Uterus (tissue), 2 donors: ENCODE measurements at regions not wholly inside any gene's neighbourhood (a gene's known extent, or its start where the extent isn't known, plus 50 kb on each side); places are given as distances from the start of the nearest gene placed in this dataset.

Experiments
- POLR2A ChIP-seq, 2 donors: fragments of 450-650 bp; IDR thresholded peaks; one replicate each; pipeline ENCODE4 v1.6.1; 2016; ENCODE audit warnings: antibody characterized with exemption in 2 of 2, mild to moderate bottlenecking in 1 of 2, moderate library complexity in 1 of 2
- TF ChIP-seq, protein P1 (sequence below), 4 experiments: fragments of 200-600 bp in 2 of 4; fragments of 450-650 bp in 2 of 4; sonication (generic) in 2 of 4; IDR thresholded peaks; one replicate each; pipeline ENCODE4 v1.5.1; 2016 to 2019; ENCODE audit warnings: antibody characterized with exemption in 4 of 4, mild to moderate bottlenecking in 2 of 4, moderate library complexity in 1 of 4

DNA sequence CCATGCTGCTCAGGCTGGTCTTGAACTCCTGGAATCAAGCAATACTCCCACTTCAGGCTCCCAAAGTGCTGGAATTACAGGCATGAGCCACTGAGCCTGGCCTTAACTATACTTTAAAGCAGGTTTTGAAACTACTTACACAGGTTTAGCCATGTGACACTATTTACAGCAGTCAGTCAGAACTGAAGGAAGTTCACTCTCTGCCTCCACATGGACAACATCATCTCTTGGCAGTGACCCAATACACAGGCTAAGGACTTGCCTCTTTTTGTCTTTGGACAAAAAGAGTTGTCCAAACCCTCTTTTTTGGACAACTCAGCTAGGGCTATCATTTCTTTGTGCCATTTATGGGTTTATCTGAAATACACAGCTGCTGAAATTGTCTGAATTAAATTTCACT lies 89.0 kb upstream of the CLDN10 start:
- TF ChIP-seq, protein P1, sequence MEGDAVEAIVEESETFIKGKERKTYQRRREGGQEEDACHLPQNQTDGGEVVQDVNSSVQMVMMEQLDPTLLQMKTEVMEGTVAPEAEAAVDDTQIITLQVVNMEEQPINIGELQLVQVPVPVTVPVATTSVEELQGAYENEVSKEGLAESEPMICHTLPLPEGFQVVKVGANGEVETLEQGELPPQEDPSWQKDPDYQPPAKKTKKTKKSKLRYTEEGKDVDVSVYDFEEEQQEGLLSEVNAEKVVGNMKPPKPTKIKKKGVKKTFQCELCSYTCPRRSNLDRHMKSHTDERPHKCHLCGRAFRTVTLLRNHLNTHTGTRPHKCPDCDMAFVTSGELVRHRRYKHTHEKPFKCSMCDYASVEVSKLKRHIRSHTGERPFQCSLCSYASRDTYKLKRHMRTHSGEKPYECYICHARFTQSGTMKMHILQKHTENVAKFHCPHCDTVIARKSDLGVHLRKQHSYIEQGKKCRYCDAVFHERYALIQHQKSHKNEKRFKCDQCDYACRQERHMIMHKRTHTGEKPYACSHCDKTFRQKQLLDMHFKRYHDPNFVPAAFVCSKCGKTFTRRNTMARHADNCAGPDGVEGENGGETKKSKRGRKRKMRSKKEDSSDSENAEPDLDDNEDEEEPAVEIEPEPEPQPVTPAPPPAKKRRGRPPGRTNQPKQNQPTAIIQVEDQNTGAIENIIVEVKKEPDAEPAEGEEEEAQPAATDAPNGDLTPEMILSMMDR (IDR thresholded peaks at IDR 0.05), result no peak
- TF ChIP-seq POLR2A (IDR thresholded peaks at IDR 0.05), result no peak
